ENCODE measurements at regions not wholly inside any gene's neighbourhood (a gene's known extent, or its start where the extent isn't known, plus 50 kb on each side); places are given as distances from the start of the nearest gene placed in this dataset.

DNA sequence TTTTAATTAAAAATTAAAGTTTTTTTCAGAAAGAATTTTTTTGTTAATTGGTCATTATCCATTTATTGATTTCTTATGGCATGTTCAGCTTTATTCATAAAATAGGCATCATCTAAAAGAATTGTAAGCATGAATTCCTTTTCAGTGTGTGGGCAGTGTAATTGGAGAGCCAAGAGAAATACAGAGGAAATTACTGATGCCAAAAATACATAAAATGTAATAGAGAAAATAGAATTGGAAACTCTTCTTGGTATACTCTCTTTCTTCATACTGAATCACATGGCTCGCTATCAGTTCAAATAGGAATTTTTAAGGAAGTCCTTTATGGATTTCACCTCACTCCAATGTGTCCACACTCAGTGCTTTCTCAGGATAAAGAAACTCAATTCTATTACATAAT is 663.6 kb upstream of the NRXN1 start:
- Mint-ChIP-seq H3K4me1 (no peaks in the 10 kb centered on the region), H3K27me3 (no peaks in the 10 kb centered on the region), H3K4me3 (no peak overlapping the region), H3K9me3 (peaks cover 0 to 8% of the 10 kb centered on the region in 2 donors), H3K27ac (no peak overlapping the region)
- DNase-seq, result no peak
- ATAC-seq, result no peak

DNA sequence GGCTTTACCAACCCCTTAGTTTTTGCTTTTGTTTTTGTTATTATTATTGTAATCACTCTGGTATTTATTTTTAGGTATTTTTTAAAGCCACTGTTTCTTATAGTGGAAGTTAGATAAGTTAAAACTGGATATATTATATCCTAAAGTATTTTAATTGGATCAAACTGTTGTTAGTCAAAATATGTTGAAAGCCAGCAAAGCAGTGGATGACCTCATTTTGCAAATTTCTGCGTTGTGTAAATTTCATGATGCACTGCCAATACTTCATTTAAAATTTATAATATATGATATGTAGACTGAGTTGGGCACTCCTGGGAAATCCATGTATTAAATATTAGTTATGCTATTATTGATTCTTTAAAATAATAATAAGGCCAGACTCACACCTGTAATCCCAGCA is 661.7 kb upstream of the NRXN1 start:
- DNase-seq, result no peak
- Mint-ChIP-seq H3K27ac (no peak overlapping the region), H3K4me1 (no peaks in the 10 kb centered on the region), H3K9me3 (peaks cover 0 to 8% of the 10 kb centered on the region in 2 donors), H3K27me3 (no peaks in the 10 kb centered on the region), H3K4me3 (no peak overlapping the region)
- no peak for ATAC-seq

DNA sequence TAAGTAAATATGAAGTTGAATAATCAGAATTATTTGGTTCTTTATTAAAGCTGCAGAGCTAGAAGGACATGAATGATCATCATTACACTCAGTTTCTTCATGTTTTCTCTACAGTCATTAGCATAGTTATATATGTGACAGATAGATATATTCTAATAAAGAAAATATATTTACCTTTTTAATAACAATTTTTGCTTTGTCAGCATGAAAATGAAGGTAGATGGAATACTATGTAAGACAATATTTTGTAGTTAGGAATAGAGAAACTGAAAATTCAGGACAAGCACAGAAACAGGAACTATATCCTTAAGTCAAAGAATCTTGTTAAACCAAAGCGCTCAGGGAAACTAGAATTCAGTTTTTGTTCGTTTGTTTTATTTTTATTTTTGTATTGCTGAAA is 649.9 kb upstream of the NRXN1 start:
- no peaks in the 10 kb centered on the region for H3K27me3 Mint-ChIP-seq
- H3K4me3 Mint-ChIP-seq, result no peak overlapping the region
- peaks cover 0 to 1% of the 10 kb centered on the region in 2 donors for H3K9me3 Mint-ChIP-seq
- ATAC-seq, result no peak
- no peaks in the 10 kb centered on the region for H3K4me1 Mint-ChIP-seq
- H3K27ac Mint-ChIP-seq, result no peak overlapping the region
- no peak for DNase-seq

DNA sequence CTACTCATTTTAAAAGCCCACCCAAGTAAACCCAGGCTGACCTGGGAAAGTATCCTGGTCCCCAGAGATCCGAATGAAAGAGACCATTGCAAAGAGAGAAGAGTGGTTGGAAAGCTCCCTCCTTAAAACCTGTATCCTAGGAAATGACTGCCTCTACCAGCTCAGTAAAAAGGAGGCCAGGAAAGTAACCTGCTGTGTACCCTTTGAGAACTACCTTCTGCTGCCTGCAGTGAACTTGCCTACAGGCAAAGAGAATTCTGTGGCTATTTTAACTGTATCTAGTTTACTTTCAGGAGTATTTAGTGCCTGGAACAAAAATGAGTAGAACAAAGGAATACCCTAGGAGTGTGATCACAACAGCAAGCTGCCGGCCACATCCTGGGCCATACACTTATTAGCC is 641.7 kb upstream of the NRXN1 start:
- H3K9me3 Mint-ChIP-seq, result peaks cover 5 to 7% of the 10 kb centered on the region in 2 donors
- ATAC-seq (no peak), DNase-seq (no peak)
- no peaks in the 10 kb centered on the region for H3K27me3 Mint-ChIP-seq
- H3K4me1 Mint-ChIP-seq, result no peaks in the 10 kb centered on the region
- no peak overlapping the region for H3K4me3 Mint-ChIP-seq
- no peak overlapping the region for H3K27ac Mint-ChIP-seq

DNA sequence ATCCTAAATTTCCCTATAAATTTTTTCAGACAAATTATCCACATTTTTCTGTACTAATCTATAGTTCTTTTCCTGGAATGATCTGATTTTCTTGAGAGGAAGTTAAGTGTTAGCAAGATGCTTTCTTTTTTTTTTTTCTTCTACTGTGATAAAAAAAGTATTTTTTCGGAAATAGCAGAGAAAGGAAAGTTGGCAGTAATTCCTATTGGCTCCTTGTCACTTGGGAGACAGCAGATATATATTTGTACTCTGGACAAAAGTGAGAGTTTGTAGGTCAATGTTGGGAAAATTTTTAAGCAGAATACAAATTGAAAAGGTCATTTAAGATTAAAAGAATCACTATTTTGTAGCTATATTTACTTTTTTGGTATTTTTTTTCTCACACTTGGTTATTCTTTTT is 635.7 kb upstream of the NRXN1 start:
- DNase-seq (no peak), ATAC-seq (no peak)
- Mint-ChIP-seq H3K4me3 (no peak overlapping the region), H3K9me3 (peaks cover 5 to 6% of the 10 kb centered on the region in 2 donors), H3K27me3 (no peaks in the 10 kb centered on the region), H3K27ac (no peak overlapping the region), H3K4me1 (no peaks in the 10 kb centered on the region)

DNA sequence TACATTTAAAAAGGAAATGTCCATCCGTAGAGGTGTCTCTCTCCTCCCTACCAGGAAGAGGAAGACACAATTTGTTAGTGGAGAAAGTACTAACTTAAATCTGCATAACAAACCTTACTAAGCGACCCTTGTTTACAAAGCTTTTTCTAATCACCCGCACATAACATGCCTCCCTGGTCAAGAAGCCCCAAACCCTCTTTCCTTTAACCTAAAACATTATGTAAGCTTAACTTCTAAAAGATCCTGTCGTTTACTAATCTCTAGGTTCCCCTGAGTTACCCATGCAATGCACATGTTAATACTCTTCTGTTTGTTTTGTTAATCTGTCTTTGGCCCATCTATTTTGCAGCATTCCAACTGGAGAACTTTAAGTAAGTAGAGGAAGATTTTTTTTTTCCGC is 630.3 kb upstream of the NRXN1 start:
- H3K4me1 Mint-ChIP-seq, result no peaks in the 10 kb centered on the region
- DNase-seq, result no peak

DNA sequence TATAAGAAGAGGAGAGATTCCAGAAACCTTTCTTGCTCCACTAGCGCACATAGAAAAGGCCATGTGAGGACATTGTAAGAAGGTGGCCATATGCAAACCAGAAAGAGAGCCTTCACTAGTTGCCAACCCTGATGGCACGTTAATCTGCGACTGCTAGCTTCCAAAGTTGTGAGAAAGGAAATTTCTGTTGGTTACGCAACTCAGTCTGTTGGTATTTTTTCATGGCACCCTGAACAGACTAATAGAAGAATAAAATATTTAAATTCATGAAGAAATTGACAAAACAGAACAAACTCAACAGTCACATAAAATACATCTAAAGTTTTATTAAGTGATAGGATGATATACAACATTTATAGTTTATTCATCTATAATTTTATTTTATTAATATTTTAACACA is 625.9 kb upstream of the NRXN1 start:
- H3K27me3 Mint-ChIP-seq, result no peaks in the 10 kb centered on the region
- no peak for DNase-seq
- no peak for ATAC-seq
- no peaks in the 10 kb centered on the region for H3K4me1 Mint-ChIP-seq
- H3K4me3 Mint-ChIP-seq, result no peak overlapping the region
- peaks cover 0 to 10% of the 10 kb centered on the region in 2 donors for H3K9me3 Mint-ChIP-seq
- no peak overlapping the region for H3K27ac Mint-ChIP-seq

More for the DNA sequence above, 630.3 kb upstream of the NRXN1 start:
- Mint-ChIP-seq H3K9me3 (peaks cover 5 to 12% of the 10 kb centered on the region in 2 donors), H3K27me3 (no peaks in the 10 kb centered on the region), H3K4me3 (no peak overlapping the region), H3K27ac (no peak overlapping the region)
- ATAC-seq, result no peak

DNA sequence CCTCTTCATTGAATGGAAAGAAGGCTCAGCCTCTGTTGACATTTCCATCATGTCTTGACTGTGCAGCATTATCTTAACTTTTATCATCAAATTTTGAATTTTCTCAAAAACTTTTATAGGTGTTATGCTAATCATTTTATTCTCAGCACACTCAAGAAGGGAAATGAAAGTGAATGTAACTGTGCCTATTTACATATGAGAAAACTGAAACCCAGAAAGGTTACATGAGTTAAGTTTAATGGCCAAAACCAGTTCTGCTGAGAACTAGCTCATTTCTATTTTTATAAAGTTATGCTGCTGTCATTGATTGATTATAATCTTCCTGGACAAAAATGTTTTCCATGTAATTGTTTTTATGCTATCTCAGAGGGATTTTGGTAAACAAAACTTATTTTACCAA is 618.8 kb upstream of the NRXN1 start:
- H3K9me3 Mint-ChIP-seq, result peaks cover 0 to 8% of the 10 kb centered on the region in 2 donors
- H3K27me3 Mint-ChIP-seq, result no peaks in the 10 kb centered on the region
- H3K4me3 Mint-ChIP-seq, result no peak overlapping the region
- H3K4me1 Mint-ChIP-seq, result no peaks in the 10 kb centered on the region
- H3K27ac Mint-ChIP-seq, result no peak overlapping the region
- ATAC-seq (no peak), DNase-seq (no peak)

DNA sequence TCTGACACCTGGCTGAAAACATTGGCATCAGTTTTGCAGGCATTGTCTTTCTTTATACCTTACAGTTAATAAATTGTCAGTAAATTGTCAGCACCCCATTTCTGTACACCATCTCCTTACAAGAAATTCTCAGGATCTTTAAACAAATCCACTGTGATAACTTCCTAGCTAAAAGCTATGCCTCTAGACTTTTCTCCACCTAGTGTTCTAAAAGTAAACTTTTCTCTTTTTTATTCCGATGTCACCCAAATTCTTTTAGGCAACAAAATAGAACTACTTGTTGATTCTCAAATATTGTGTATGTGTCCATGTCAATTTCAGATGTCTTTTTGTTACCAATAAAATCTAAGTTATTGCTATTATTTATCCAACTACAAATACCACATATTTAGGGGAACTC is 617.4 kb upstream of the NRXN1 start:
- H3K27me3 Mint-ChIP-seq, result no peaks in the 10 kb centered on the region
- H3K4me3 Mint-ChIP-seq, result no peak overlapping the region
- H3K9me3 Mint-ChIP-seq, result peaks cover 0 to 8% of the 10 kb centered on the region in 2 donors
- DNase-seq (no peak), ATAC-seq (no peak)
- no peak overlapping the region for H3K27ac Mint-ChIP-seq
- H3K4me1 Mint-ChIP-seq, result no peaks in the 10 kb centered on the region

DNA sequence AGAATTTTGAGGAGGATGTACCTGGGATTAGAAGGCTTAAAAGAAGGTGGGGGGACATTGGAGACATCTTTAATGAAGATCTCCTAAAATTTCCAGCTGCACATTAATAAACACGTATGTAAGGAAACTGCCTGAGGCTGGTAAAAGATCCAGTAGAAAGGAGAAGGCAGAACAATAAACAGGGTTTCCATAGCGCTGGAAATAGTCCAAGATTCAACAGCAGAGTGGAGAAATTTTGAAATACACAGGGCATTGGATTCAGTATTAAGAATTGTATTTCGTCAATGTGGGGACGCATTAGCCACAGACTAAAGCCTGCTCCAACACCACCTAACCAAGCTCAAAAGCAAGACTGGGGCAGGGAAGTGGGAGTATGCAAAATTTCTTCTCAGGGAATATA is 606.9 kb upstream of the NRXN1 start:
- DNase-seq, result no peak
- H3K27me3 Mint-ChIP-seq, result no peaks in the 10 kb centered on the region

DNA sequence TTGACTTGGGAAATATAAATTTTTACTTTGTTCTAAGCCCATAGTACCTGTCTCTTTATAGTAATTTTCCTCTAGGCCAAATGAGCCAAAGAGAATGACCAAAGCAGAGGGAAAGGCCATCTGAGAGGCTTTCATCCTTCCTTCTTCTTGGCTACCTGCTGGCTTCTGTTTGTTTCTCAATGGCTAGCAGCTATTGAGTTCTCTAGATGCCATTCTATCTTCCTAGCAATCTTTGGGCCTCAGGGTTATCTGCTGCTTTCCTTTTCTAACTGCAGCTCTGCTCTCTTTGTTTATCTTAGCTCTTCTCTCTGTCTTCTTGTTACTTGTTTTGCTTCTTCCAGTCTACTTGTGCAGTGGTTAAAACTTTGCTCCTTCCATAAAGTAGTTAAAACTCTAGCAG is 601.1 kb upstream of the NRXN1 start:
- DNase-seq (no peak), ATAC-seq (no peak)
- no peak overlapping the region for H3K4me3 Mint-ChIP-seq
- H3K27me3 Mint-ChIP-seq, result no peaks in the 10 kb centered on the region
- H3K27ac Mint-ChIP-seq, result no peak overlapping the region
- H3K9me3 Mint-ChIP-seq, result peaks cover 8 to 11% of the 10 kb centered on the region in 2 donors
- H3K4me1 Mint-ChIP-seq, result no peaks in the 10 kb centered on the region

More for the DNA sequence above, 606.9 kb upstream of the NRXN1 start:
- H3K4me1 Mint-ChIP-seq, result no peaks in the 10 kb centered on the region
- no peak overlapping the region for H3K27ac Mint-ChIP-seq
- ATAC-seq, result no peak
- peaks cover 11 to 22% of the 10 kb centered on the region in 2 donors for H3K9me3 Mint-ChIP-seq
- no peak overlapping the region for H3K4me3 Mint-ChIP-seq

DNA sequence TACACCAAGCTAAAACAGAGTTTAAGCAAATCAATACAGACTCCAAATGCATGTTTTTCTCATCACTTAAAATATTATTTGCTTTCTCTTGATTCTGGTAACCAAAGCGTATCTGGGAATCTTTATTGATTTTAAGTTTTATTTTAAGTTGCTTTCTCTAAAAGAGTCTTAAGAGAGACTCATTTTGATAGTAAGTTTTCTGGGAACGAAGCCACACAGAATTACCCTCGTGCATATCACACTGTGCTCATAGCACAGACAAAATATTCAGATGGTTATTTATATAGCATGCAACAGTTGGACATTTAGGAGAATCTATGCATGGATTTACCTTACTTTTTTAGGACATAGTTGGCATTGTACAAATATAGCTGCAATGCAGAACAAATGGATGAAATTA is 597.5 kb upstream of the NRXN1 start:
- no peak overlapping the region for H3K4me3 Mint-ChIP-seq
- no peak for ATAC-seq
- H3K27me3 Mint-ChIP-seq, result no peaks in the 10 kb centered on the region
- peaks cover 4 to 11% of the 10 kb centered on the region in 2 donors for H3K9me3 Mint-ChIP-seq
- no peak overlapping the region for H3K27ac Mint-ChIP-seq
- no peak for DNase-seq
- H3K4me1 Mint-ChIP-seq, result no peaks in the 10 kb centered on the region

DNA sequence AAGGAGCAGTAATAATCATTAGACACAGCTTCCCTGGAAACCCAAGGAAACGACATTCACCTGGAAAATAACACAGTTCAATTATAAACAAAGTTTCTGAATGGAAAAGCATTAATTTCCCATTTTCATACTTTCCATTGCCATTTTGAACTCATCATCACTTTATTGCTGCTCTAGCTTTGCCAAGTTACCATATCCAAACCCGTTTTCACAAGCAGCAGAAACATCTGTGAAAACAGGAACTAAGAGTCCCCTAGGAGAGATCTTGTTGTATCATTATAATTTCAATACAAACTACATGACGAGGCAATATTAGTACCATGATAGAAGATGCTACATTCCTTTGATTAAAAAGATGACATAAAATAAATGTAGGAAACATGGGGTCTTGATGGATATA is 597.0 kb upstream of the NRXN1 start:
- H3K9me3 Mint-ChIP-seq, result peaks cover 2 to 8% of the 10 kb centered on the region in 2 donors
- no peak for ATAC-seq
- no peak overlapping the region for H3K27ac Mint-ChIP-seq
- no peaks in the 10 kb centered on the region for H3K27me3 Mint-ChIP-seq
- H3K4me3 Mint-ChIP-seq, result no peak overlapping the region
- DNase-seq, result no peak
- no peaks in the 10 kb centered on the region for H3K4me1 Mint-ChIP-seq

DNA sequence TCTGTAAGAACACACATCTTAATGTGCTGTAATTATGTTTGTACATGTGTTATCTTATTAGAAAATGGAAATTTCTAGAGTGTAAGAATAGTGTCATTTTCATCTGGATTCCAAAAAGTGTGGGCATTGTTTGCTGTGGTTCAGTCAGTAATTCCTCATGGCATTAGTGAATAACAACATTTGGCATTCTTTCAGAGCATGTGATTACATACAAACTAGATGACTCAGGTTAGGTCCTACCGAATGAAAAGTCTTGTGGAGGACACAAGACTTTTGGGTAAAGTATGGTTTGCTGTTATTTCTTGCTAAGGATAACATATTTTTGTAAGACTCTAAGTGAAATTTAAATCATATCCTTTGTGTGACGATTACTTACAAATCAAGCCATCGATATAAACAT is 593.1 kb upstream of the NRXN1 start:
- no peak for DNase-seq
- Mint-ChIP-seq H3K4me1 (no peaks in the 10 kb centered on the region), H3K4me3 (no peak overlapping the region), H3K27me3 (no peaks in the 10 kb centered on the region), H3K9me3 (peaks cover 13 to 22% of the 10 kb centered on the region in 2 donors), H3K27ac (no peak overlapping the region)
- no peak for ATAC-seq

DNA sequence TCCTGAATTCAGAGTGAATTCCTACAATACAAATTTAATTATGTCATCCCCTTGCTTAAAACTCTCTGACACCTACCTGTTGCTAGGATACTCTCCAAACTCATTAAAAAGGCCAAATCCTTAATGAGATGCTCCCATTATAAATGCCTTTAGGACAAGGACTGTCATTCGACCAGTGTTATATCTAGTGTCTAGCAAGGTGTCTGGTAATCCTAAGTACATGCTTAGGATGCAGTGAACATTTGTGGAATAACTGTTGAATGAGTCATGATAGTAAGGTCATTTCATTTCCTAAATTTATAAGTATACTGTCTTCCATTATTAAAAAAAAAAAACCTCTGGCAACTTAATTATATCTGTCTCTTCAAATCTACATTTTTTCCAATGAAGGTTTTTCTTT is 588.9 kb upstream of the NRXN1 start:
- no peak overlapping the region for H3K27ac Mint-ChIP-seq
- no peaks in the 10 kb centered on the region for H3K4me1 Mint-ChIP-seq
- ATAC-seq (no peak), DNase-seq (no peak)
- peaks cover 30 to 32% of the 10 kb centered on the region in 2 donors for H3K9me3 Mint-ChIP-seq
- no peaks in the 10 kb centered on the region for H3K27me3 Mint-ChIP-seq
- no peak overlapping the region for H3K4me3 Mint-ChIP-seq

DNA sequence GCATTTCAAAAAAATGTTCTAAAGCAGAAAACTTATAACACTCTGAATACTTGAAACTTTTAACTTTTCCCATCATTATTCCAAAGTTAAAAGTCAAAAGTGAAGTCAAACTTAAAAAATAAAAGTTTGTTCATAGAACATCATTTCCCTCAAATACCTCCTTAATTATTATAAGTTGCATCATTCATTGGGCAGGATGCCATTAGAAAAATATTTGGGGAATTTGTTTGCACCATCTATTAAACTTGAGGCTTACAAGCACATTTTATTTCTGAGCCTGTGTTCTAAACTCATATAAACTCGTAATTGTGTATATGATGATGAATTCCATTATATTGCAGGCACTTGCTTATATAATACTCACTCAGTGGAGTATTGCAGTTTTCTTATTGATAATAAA is 588.0 kb upstream of the NRXN1 start:
- Mint-ChIP-seq H3K27ac (no peak overlapping the region), H3K9me3 (peaks cover 30 to 34% of the 10 kb centered on the region in 2 donors), H3K4me1 (no peaks in the 10 kb centered on the region), H3K4me3 (no peak overlapping the region), H3K27me3 (no peaks in the 10 kb centered on the region)
- no peak for DNase-seq
- no peak for ATAC-seq

DNA sequence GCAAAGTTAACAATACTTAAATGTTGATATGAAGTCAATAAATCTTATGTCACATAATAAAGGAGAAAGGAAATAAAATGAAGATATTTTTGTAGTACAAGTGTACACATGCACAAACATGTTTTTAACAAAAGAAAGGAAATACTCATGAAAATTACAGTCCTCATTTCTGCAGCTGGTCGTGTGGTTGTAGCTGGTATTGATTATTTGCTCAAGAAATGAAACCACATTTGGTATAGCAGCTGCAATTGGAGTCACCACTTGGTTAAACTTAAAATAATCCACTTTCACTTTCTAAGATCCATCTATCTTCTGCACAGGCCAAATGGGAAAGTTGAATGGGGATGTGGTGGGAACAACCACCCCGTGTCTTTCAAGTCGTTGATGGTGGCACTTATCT is 580.5 kb upstream of the NRXN1 start:
- Mint-ChIP-seq H3K4me3 (no peak overlapping the region), H3K27ac (no peak overlapping the region), H3K4me1 (no peaks in the 10 kb centered on the region), H3K27me3 (no peaks in the 10 kb centered on the region), H3K9me3 (peaks cover 18 to 23% of the 10 kb centered on the region in 2 donors)
- DNase-seq, result no peak
- no peak for ATAC-seq

Measured in stimulated activated naive CD8-positive, alpha-beta T cell treated with anti-CD3 and anti-CD28 coated beads, Interleukin-15, amount 100 ng/mL, for 72 hours (primary cell).